Lower lobe of right lung (tissue), 2 donors: ENCODE measurements at regions not wholly inside any gene's neighbourhood (a gene's known extent, or its start where the extent isn't known, plus 50 kb on each side); places are given as distances from the start of the nearest gene placed in this dataset.

ENCODE experiments used
- ATAC-seq, 2 donors: fragments of 200-7000 bp; cut with Tn5 transposase; one replicate each; pipeline ENCODE4 v1.9.1; 2020 to 2022; ENCODE audit warnings: mild to moderate bottlenecking in 2 of 2, moderate library complexity in 2 of 2
- DNase-seq: peaks from one replicate; pipeline ENCODE4 v3.0.0-alpha.2; 2020
- H3K27ac ChIP-seq: fragments of 200-600 bp; one replicate; pipeline ENCODE4 v1.8.0; 2022
- H3K27me3 ChIP-seq: fragments of 200-600 bp; one replicate; pipeline ENCODE4 v1.8.0; 2022; ENCODE audit warnings: low read depth
- H3K36me3 ChIP-seq: fragments of 200-600 bp; one replicate; pipeline ENCODE4 v1.8.0; 2022; ENCODE audit warnings: mild to moderate bottlenecking
- H3K4me1 ChIP-seq: fragments of 200-600 bp; one replicate; pipeline ENCODE4 v1.8.0; 2022
- H3K4me3 ChIP-seq: fragments of 200-600 bp; one replicate; pipeline ENCODE4 v1.8.0; 2022; ENCODE audit warnings: mild to moderate bottlenecking
- H3K9me3 ChIP-seq: fragments of 200-600 bp; one replicate; pipeline ENCODE4 v1.8.0; 2022
- intact Hi-C: fragments of 100-400 bp; cut with DNase I; formaldehyde crosslinking; loops from one replicate; pipeline ENCODE4 v1.11.0; 2022
- TF ChIP-seq, protein P1 (sequence below): fragments of 200-600 bp; IDR thresholded peaks from one replicate; pipeline ENCODE4 v1.8.0; 2022; ENCODE audit warnings: antibody characterized with exemption, mild to moderate bottlenecking
- donor health status: DM: no; HTN: yes; CAD: no; lungs with severe emphysema.

GRCh38 chrX:10051866-10052480 is 84.8 kb downstream of the CLDN34 start:
- no peaks in the 10 kb centered on the region for H3K27me3 ChIP-seq
- H3K27ac ChIP-seq, result no peak overlapping the region
- ATAC-seq (no peak), DNase-seq (no peak)
- intact Hi-C loops, result no loop called here
- peaks cover 36% of the 10 kb centered on the region for H3K4me1 ChIP-seq
- TF ChIP-seq, protein P1, sequence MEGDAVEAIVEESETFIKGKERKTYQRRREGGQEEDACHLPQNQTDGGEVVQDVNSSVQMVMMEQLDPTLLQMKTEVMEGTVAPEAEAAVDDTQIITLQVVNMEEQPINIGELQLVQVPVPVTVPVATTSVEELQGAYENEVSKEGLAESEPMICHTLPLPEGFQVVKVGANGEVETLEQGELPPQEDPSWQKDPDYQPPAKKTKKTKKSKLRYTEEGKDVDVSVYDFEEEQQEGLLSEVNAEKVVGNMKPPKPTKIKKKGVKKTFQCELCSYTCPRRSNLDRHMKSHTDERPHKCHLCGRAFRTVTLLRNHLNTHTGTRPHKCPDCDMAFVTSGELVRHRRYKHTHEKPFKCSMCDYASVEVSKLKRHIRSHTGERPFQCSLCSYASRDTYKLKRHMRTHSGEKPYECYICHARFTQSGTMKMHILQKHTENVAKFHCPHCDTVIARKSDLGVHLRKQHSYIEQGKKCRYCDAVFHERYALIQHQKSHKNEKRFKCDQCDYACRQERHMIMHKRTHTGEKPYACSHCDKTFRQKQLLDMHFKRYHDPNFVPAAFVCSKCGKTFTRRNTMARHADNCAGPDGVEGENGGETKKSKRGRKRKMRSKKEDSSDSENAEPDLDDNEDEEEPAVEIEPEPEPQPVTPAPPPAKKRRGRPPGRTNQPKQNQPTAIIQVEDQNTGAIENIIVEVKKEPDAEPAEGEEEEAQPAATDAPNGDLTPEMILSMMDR, result no peak
- H3K4me3 ChIP-seq, result no peak overlapping the region
- H3K36me3 ChIP-seq, result no peaks in the 10 kb centered on the region
- H3K9me3 ChIP-seq, result no peaks in the 10 kb centered on the region

- Histone ChIP-seq H3K27me3 (no peaks in the 10 kb centered on the region), H3K36me3 (no peaks in the 10 kb centered on the region), H3K4me3 (no peak overlapping the region), H3K4me1 (peaks cover 36% of the 10 kb centered on the region), H3K27ac (peak overlapping the region; percentile 24), H3K9me3 (no peaks in the 10 kb centered on the region)
- intact Hi-C loops, result no loop called here
- DNase-seq (no peak), ATAC-seq (no peak)
- TF ChIP-seq, protein P1, result no peak
Measured at GRCh38 chrX:10052906-10053625, 85.9 kb downstream of the CLDN34 start.

DNA sequence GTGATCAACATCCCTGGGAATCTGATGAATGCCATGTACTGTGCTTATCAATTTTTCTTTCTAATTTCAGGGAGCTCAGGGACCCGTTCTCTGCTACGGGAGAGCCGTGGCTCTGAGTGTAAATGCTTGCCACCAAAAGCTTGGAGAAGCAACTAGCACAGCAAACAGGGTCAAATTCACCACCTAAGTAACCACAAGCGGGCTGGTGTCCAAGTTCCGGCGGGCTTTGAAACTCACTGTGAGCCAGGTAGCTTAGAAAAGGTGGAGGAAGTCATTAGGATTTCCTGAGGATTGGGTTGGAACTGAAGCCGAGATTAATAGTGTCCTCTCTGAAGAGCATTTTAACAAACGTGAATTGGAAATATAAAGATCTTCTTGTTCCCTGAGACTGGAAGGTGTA is 87.2 kb downstream of the CLDN34 start:
- ATAC-seq (peak in 1 of 2 donors; percentile 18), DNase-seq (peak; percentile 66)
- Histone ChIP-seq H3K27ac (no peak overlapping the region), H3K4me3 (no peak overlapping the region), H3K9me3 (no peaks in the 10 kb centered on the region), H3K27me3 (no peaks in the 10 kb centered on the region), H3K36me3 (no peaks in the 10 kb centered on the region), H3K4me1 (peaks cover 30% of the 10 kb centered on the region)
- TF ChIP-seq, protein P1, result no peak
- intact Hi-C loops, result no loop called here

DNA sequence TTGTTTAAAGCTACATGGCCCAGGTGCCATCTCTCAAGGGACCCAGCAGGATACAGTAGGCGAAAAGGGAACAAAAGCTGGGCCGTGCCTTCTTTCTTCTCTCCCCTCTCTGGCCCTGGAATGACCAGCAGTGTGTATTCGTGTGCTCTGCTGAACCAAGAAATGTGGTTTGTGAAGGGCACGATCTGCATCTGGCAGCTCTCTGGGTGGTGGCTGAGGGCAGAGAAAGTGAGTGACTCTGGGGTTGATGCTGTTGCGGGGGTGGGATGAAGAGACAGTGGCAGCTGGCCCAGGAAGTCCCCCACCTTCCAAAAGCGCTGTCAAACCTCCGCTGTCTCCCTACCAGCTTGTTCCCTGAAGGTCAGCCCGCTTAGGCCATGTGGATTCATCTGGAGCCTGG is 88.3 kb downstream of the CLDN34 start:
- H3K27ac ChIP-seq, result no peak overlapping the region
- ATAC-seq, result no peak

GRCh38 chrX:10062352-10062751 is 94.4 kb upstream of the CLCN4 start:
- peaks cover 10% of the 10 kb centered on the region for H3K36me3 ChIP-seq
- H3K4me3 ChIP-seq, result no peak overlapping the region
- H3K9me3 ChIP-seq, result no peaks in the 10 kb centered on the region
- intact Hi-C loops, result no loop called here
- TF ChIP-seq, protein P1, result no peak
- H3K4me1 ChIP-seq, result no peaks in the 10 kb centered on the region
- no peak overlapping the region for H3K27ac ChIP-seq
- DNase-seq (no peak), ATAC-seq (no peak)
- H3K27me3 ChIP-seq, result no peaks in the 10 kb centered on the region

More for the DNA sequence above, 88.3 kb downstream of the CLDN34 start:
- intact Hi-C loops, result no loop called here
- Histone ChIP-seq H3K9me3 (no peaks in the 10 kb centered on the region), H3K36me3 (no peaks in the 10 kb centered on the region), H3K27me3 (no peaks in the 10 kb centered on the region), H3K4me3 (no peak overlapping the region), H3K4me1 (peaks cover 21% of the 10 kb centered on the region)
- no peak for DNase-seq
- TF ChIP-seq, protein P1, result no peak
